K562 (cell line): ENCODE measurements at regions not wholly inside any gene's neighbourhood (a gene's known extent, or its start where the extent isn't known, plus 50 kb on each side); places are given as distances from the start of the nearest gene placed in this dataset.

ENCODE experiments used
- NCOA6 ChIP-seq: fragments of 450-650 bp; IDR thresholded peaks from 2 replicates; pipeline ENCODE4 v1.6.1; 2017; ENCODE audit warnings: mild to moderate bottlenecking
- NFATC3 ChIP-seq: fragments of 450-650 bp; IDR thresholded peaks from 2 replicates; pipeline ENCODE4 v1.6.1; 2017; ENCODE audit warnings: mild to moderate bottlenecking
- POLR2A ChIP-seq: fragments of 450-650 bp; conservative IDR thresholded peaks from 2 replicates; pipeline ENCODE4 v1.6.1; 2016
- SP1 ChIP-seq: sonication (generic); formaldehyde crosslinking; IDR thresholded peaks from 2 replicates; pipeline ENCODE4 v1.8.1; 2022; ENCODE audit warnings: mild to moderate bottlenecking, missing genetic modification reagents
- ZBTB33 ChIP-seq: sonication (generic); formaldehyde crosslinking; IDR thresholded peaks from 2 replicates; pipeline ENCODE4 v1.8.1; 2023; ENCODE audit warnings: mild to moderate bottlenecking, missing genetic modification reagents
- TF ChIP-seq, protein P1 (sequence below), 2 experiments: fragments of 450-650 bp in 1 of 2; sonication (generic) in 1 of 2; formaldehyde crosslinking in 1 of 2; IDR thresholded peaks; 2 replicates each; pipeline versions ENCODE4 v1.7.1 to v1.9.0; 2016 to 2022; ENCODE audit warnings: inconsistent platforms in 1 of 2, mild to moderate bottlenecking in 1 of 2, missing genetic modification reagents in 1 of 2

DNA sequence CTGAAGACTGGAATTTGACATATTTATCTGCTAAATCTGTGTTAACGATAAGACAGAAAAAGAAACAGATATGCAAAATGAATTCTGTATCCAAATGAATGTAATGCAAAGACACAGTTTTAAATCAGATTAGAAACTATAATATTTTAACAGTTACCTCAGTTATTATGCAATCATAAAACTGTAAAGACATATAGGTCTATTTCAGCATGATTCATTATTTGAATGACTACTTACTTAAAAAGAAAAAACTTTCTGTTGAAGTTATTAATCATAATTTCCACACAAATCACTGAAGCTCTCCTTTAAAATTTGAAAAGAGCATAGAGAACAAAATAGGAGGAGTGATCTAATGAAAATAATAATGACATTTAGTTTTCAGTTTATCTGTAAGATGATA, 742.6 kb downstream of the FSCB start:
- no peak for TF ChIP-seq NFATC3
- TF ChIP-seq ZBTB33 = no peak
- no peak for TF ChIP-seq SP1 (CRISPR knock-in tag)
- no peak for TF ChIP-seq NCOA6
- no peak for TF ChIP-seq POLR2A
- TF ChIP-seq, protein P1, sequence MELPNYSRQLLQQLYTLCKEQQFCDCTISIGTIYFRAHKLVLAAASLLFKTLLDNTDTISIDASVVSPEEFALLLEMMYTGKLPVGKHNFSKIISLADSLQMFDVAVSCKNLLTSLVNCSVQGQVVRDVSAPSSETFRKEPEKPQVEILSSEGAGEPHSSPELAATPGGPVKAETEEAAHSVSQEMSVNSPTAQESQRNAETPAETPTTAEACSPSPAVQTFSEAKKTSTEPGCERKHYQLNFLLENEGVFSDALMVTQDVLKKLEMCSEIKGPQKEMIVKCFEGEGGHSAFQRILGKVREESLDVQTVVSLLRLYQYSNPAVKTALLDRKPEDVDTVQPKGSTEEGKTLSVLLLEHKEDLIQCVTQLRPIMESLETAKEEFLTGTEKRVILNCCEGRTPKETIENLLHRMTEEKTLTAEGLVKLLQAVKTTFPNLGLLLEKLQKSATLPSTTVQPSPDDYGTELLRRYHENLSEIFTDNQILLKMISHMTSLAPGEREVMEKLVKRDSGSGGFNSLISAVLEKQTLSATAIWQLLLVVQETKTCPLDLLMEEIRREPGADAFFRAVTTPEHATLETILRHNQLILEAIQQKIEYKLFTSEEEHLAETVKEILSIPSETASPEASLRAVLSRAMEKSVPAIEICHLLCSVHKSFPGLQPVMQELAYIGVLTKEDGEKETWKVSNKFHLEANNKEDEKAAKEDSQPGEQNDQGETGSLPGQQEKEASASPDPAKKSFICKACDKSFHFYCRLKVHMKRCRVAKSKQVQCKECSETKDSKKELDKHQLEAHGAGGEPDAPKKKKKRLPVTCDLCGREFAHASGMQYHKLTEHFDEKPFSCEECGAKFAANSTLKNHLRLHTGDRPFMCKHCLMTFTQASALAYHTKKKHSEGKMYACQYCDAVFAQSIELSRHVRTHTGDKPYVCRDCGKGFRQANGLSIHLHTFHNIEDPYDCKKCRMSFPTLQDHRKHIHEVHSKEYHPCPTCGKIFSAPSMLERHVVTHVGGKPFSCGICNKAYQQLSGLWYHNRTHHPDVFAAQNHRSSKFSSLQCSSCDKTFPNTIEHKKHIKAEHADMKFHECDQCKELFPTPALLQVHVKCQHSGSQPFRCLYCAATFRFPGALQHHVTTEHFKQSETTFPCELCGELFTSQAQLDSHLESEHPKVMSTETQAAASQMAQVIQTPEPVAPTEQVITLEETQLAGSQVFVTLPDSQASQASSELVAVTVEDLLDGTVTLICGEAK (IDR thresholded peaks at IDR 0.05) = no peak
- TF ChIP-seq, protein P1 (CRISPR knock-in tag; IDR thresholded peaks at IDR 0.05) = no peak
